DOHH2 (cell line): ENCODE measurements at regions not wholly inside any gene's neighbourhood (a gene's known extent, or its start where the extent isn't known, plus 50 kb on each side); places are given as distances from the start of the nearest gene placed in this dataset.

Source experiments
- H3F3A ChIP-seq: fragments of 200-600 bp; sonication (generic), shearing (Covaris generic); 2 replicates; pipeline ENCODE4 v1.6.0; 2016; ENCODE audit warnings: antibody characterized with exemption, mild to moderate bottlenecking; ENCODE audit not compliant: control insufficient read depth, insufficient read depth
- H3K27ac ChIP-seq: fragments of 200-600 bp; sonication (generic); 2 replicates; pipeline ENCODE4 v1.5.1; 2014; ENCODE audit warnings: low read depth, mild to moderate bottlenecking, low read length, moderate library complexity
- H3K27me3 ChIP-seq: fragments of 200-600 bp; sonication (generic); 2 replicates; pipeline ENCODE4 v1.6.1; 2014; ENCODE audit warnings: mild to moderate bottlenecking, low read length, mixed read lengths; ENCODE audit not compliant: control insufficient read depth
- H3K36me3 ChIP-seq: fragments of 200-600 bp; sonication (generic); 2 replicates; pipeline ENCODE4 v1.6.1; 2014; ENCODE audit warnings: mild to moderate bottlenecking, low read length, moderate library complexity, mixed read lengths; ENCODE audit not compliant: control insufficient read depth
- H3K4me1 ChIP-seq: fragments of 200-600 bp; sonication (generic); 2 replicates; pipeline ENCODE4 v1.6.1; 2014; ENCODE audit warnings: mild to moderate bottlenecking, low read length, mixed read lengths; ENCODE audit not compliant: control insufficient read depth
- H3K4me2 ChIP-seq: fragments of 200-600 bp; sonication (generic); 2 replicates; pipeline ENCODE4 v1.6.0; 2014; ENCODE audit warnings: mild to moderate bottlenecking, low read length, moderate library complexity
- H3K4me3 ChIP-seq: fragments of 200-600 bp; sonication (generic); 2 replicates; pipeline ENCODE4 v1.5.1; 2014; ENCODE audit warnings: mild to moderate bottlenecking, low read length, mixed read lengths
- H3K79me2 ChIP-seq: fragments of 200-600 bp; sonication (generic); 2 replicates; pipeline ENCODE4 v1.6.1; 2014; ENCODE audit warnings: mild to moderate bottlenecking, low read length, mixed read lengths; ENCODE audit not compliant: control insufficient read depth
- H3K9me2 ChIP-seq: fragments of 200-600 bp; sonication (generic); replicated peaks from 2 replicates; pipeline ENCODE4 v1.6.1; 2014; ENCODE audit warnings: mild to moderate bottlenecking, low read length, mixed read lengths; ENCODE audit not compliant: control insufficient read depth
- H3K9me3 ChIP-seq: fragments of 200-600 bp; sonication (generic); 2 replicates; pipeline ENCODE4 v1.6.1; 2014; ENCODE audit warnings: antibody characterized with exemption, low read length, mixed read lengths; ENCODE audit not compliant: control insufficient read depth, insufficient read depth
- H4K20me1 ChIP-seq: fragments of 200-600 bp; sonication (generic); 2 replicates; pipeline ENCODE4 v1.6.0; 2014; ENCODE audit warnings: low read depth, mild to moderate bottlenecking, antibody characterized with exemption, low read length, moderate library complexity; ENCODE audit not compliant: control insufficient read depth, insufficient read depth
- CTCF ChIP-seq: fragments of 200-600 bp; sonication (generic); IDR thresholded peaks from one replicate; pipeline ENCODE4 v1.5.1; 2014; ENCODE audit warnings: antibody characterized with exemption, mild to moderate bottlenecking, low read depth, low read length; ENCODE audit not compliant: poor library complexity, severe bottlenecking
- EZH2phosphoT487 ChIP-seq: fragments of 200-600 bp; sonication (generic); IDR thresholded peaks from 2 replicates; pipeline ENCODE4 v1.6.1; 2017; ENCODE audit warnings: borderline replicate concordance, mild to moderate bottlenecking, antibody characterized with exemption, low read length, moderate library complexity, mixed read lengths

- Histone ChIP-seq H3F3A (no peaks in the 10 kb centered on the region), H3K27ac (no peak overlapping the region), H3K9me3 (no peaks in the 10 kb centered on the region), H3K27me3 (no peaks in the 10 kb centered on the region), H3K36me3 (no peaks in the 10 kb centered on the region), H4K20me1 (no peaks in the 10 kb centered on the region), H3K4me2 (no peak overlapping the region), H3K4me3 (no peak overlapping the region), H3K9me2 (no peaks in the 10 kb centered on the region), H3K79me2 (no peaks in the 10 kb centered on the region), H3K4me1 (no peaks in the 10 kb centered on the region)
- no peak for TF ChIP-seq CTCF
- no peak for TF ChIP-seq EZH2phosphoT487
Observed at GRCh38 chr5:98102936-98103335, 670.5 kb upstream of the RGMB start.

GRCh38 chr5:98103807-98104206 is 669.7 kb upstream of the RGMB start:
- H3K4me1 ChIP-seq, result no peaks in the 10 kb centered on the region
- H3K27ac ChIP-seq, result no peak overlapping the region
- TF ChIP-seq EZH2phosphoT487, result no peak
- TF ChIP-seq CTCF, result no peak
- H3K27me3 ChIP-seq, result no peaks in the 10 kb centered on the region
- H3K4me3 ChIP-seq, result no peak overlapping the region
- H3K9me3 ChIP-seq, result no peaks in the 10 kb centered on the region
- H3F3A ChIP-seq, result no peaks in the 10 kb centered on the region
- no peaks in the 10 kb centered on the region for H3K9me2 ChIP-seq
- H3K4me2 ChIP-seq, result no peak overlapping the region
- no peaks in the 10 kb centered on the region for H3K36me3 ChIP-seq
- no peaks in the 10 kb centered on the region for H3K79me2 ChIP-seq
- H4K20me1 ChIP-seq, result no peaks in the 10 kb centered on the region

- no peak overlapping the region for H3K27ac ChIP-seq
- no peak overlapping the region for H3K4me3 ChIP-seq
- H3K27me3 ChIP-seq, result no peaks in the 10 kb centered on the region
- H3K36me3 ChIP-seq, result no peaks in the 10 kb centered on the region
- H3K4me1 ChIP-seq, result no peaks in the 10 kb centered on the region
- no peaks in the 10 kb centered on the region for H3K9me2 ChIP-seq
- TF ChIP-seq EZH2phosphoT487 (no peak), CTCF (no peak)
- no peaks in the 10 kb centered on the region for H3K79me2 ChIP-seq
- H4K20me1 ChIP-seq, result no peaks in the 10 kb centered on the region
- no peaks in the 10 kb centered on the region for H3F3A ChIP-seq
- H3K9me3 ChIP-seq, result no peaks in the 10 kb centered on the region
- H3K4me2 ChIP-seq, result no peak overlapping the region
Observed at GRCh38 chr5:98104454-98105188, 668.8 kb upstream of the RGMB start.
